Keratinocyte (primary cell): ENCODE measurements at regions not wholly inside any gene's neighbourhood (a gene's known extent, or its start where the extent isn't known, plus 50 kb on each side); places are given as distances from the start of the nearest gene placed in this dataset.

Experiments used
- CTCF ChIP-seq, 3 experiments: IDR thresholded peaks in 1 of 3; conservative IDR thresholded peaks in 1 of 3; optimal IDR thresholded peaks in 1 of 3; 2 replicates in 2 of 3; 3 replicates in 1 of 3; pipeline versions ENCODE3 to v1.5.1; 2011; ENCODE audit warnings: low read length in 3 of 3, mild to moderate bottlenecking in 3 of 3, moderate library complexity in 2 of 3, control low read depth in 1 of 3, inconsistent platforms in 1 of 3; ENCODE audit not compliant: insufficient read depth in 2 of 3; ENCODE audit errors: extremely low read depth in 1 of 3
- EZH2 ChIP-seq: IDR thresholded peaks from one replicate; pipeline ENCODE4 v1.6.1; 2012; ENCODE audit warnings: inconsistent platforms, mild to moderate bottlenecking, low read length, moderate library complexity

- TF ChIP-seq CTCF (optimal IDR thresholded peaks at IDR 0.05 in 1 of 3, IDR thresholded peaks at IDR 0.05 in 1 of 3, conservative IDR thresholded peaks at IDR 0.05 in 1 of 3; ENCODE audit: extremely low read depth in 1 of 3, insufficient read depth in 2 of 3, low read length in 3 of 3) (no peak), EZH2 (no peak)
Measured at GRCh38 chr13:89891416-89891815, 1456.1 kb upstream of the MIR17HG start.
